SK-N-MC (cell line): ENCODE measurements at regions not wholly inside any gene's neighbourhood (a gene's known extent, or its start where the extent isn't known, plus 50 kb on each side); places are given as distances from the start of the nearest gene placed in this dataset.

ENCODE experiments used
- DNase-seq: peaks from one replicate; pipeline ENCODE4 v3.0.0-alpha.2; 2011; ENCODE audit warnings: low read depth, low spot score
- H3K27ac ChIP-seq: fragments of 200-600 bp; sonication (generic); 2 replicates; pipeline ENCODE4 v1.5.1; 2016; ENCODE audit warnings: mixed run types
- H3K36me3 ChIP-seq: fragments of 200-600 bp; sonication (generic); 2 replicates; pipeline ENCODE4 v1.6.1; 2017; ENCODE audit warnings: antibody characterized with exemption, low read length, mixed read lengths; ENCODE audit not compliant: insufficient read depth
- H3K4me3 ChIP-seq: fragments of 200-600 bp; sonication (generic); 2 replicates; pipeline ENCODE4 v1.5.1; 2016
- H3K9ac ChIP-seq: fragments of 200-600 bp; sonication (generic); 2 replicates; pipeline ENCODE4 v1.8.0; 2017; ENCODE audit warnings: mixed run types, mixed read lengths; ENCODE audit not compliant: insufficient read length
- H3K9me3 ChIP-seq: fragments of 200-600 bp; sonication (generic); 2 replicates; pipeline ENCODE4 v1.6.1; 2017; ENCODE audit warnings: low read depth, mild to moderate bottlenecking, antibody characterized with exemption, low read length, moderate library complexity, mixed read lengths
- EZH2 ChIP-seq: fragments of 200-600 bp; sonication (generic); IDR thresholded peaks from one replicate; pipeline ENCODE4 v1.6.1; 2017; ENCODE audit warnings: antibody characterized with exemption
- FOXP2 ChIP-seq: optimal IDR thresholded peaks from 2 replicates; pipeline ENCODE3; 2011; ENCODE audit warnings: mild to moderate bottlenecking, moderate library complexity; ENCODE audit not compliant: insufficient read depth; ENCODE audit errors: extremely low read length, control extremely low read depth
- POLR2AphosphoS5 ChIP-seq: IDR thresholded peaks from 2 replicates; pipeline ENCODE4 v1.6.1; 2012; ENCODE audit warnings: mild to moderate bottlenecking, low read depth, low read length, borderline replicate concordance

- Histone ChIP-seq H3K9ac (no peak overlapping the region), H3K9me3 (no peaks in the 10 kb centered on the region), H3K4me3 (no peak overlapping the region), H3K36me3 (no peaks in the 10 kb centered on the region), H3K27ac (no peak overlapping the region)
- TF ChIP-seq EZH2 (no peak), POLR2AphosphoS5 (no peak), FOXP2 (no peak)
- DNase-seq: no peak
Measured at GRCh38 chr4:187354740-187355139, 631.1 kb upstream of the FAT1 start.

DNA sequence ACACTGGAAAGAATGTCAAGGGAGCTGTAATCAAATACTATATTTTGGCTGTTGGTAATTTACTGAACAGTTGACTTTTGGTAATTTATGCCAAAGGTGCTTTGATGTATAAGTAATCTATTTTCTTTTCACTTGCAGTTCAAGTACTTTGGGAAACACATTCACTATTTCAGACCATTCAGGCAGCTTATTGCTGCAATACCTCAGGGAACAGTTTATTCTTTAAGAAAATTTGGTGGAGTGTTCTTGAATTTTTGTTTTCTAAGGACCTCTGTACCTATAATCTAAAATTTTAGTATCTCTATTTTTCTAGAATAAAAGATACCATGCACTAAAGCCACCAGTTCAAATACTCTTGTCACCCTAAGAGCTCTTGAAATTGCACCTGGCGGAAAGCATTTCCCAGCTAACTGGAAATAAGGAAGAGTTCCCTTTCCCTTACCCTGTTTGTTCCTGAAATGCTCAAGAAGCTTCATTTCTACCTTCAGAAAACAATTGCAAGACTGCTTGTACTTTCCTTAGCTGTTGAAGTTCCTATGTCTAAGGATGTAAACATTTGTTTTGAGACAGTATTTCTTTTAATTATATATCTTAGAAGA is 633.5 kb upstream of the FAT1 start:
- no peak for DNase-seq
- H3K9ac ChIP-seq: no peak overlapping the region
- no peak overlapping the region for H3K27ac ChIP-seq
- TF ChIP-seq EZH2 (no peak), POLR2AphosphoS5 (no peak), FOXP2 (no peak)
- H3K36me3 ChIP-seq: no peaks in the 10 kb centered on the region
- H3K9me3 ChIP-seq: no peaks in the 10 kb centered on the region
- H3K4me3 ChIP-seq: no peak overlapping the region

DNA sequence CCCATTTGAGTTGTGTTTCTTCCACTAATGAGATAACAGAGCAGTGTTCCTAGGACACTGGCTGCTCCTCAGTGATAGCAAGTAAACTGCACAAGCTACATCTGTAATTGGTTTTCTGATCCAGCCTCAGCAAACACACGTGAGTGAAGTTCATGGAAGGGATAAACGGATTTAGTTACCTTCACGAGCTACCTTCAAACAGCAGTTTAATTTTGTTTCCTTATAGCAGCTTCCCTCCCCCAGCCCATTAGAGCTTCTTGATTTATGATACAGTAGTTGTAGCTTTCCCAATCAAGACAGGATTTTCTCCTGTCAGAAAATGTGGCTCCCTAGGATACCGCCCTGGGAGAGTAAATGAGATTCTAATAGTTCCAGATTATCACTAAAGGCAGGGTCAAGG is 634.2 kb upstream of the FAT1 start:
- Histone ChIP-seq H3K27ac (no peak overlapping the region), H3K9me3 (no peaks in the 10 kb centered on the region), H3K4me3 (no peak overlapping the region), H3K9ac (no peak overlapping the region), H3K36me3 (no peaks in the 10 kb centered on the region)
- no peak for TF ChIP-seq FOXP2
- no peak for TF ChIP-seq POLR2AphosphoS5
- no peak for TF ChIP-seq EZH2
- no peak for DNase-seq

GRCh38 chr4:187362937-187363857 is 632.4 kb upstream of the ZFP42 start:
- DNase-seq: no peak
- no peak overlapping the region for H3K4me3 ChIP-seq
- no peaks in the 10 kb centered on the region for H3K36me3 ChIP-seq
- H3K27ac ChIP-seq: no peak overlapping the region
- H3K9ac ChIP-seq: no peak overlapping the region
- TF ChIP-seq EZH2 (no peak), POLR2AphosphoS5 (no peak), FOXP2 (no peak)
- no peaks in the 10 kb centered on the region for H3K9me3 ChIP-seq

GRCh38 chr4:187364401-187364800 is 631.2 kb upstream of the ZFP42 start:
- H3K4me3 ChIP-seq: no peak overlapping the region
- H3K9ac ChIP-seq: no peak overlapping the region
- H3K27ac ChIP-seq: no peak overlapping the region
- no peaks in the 10 kb centered on the region for H3K36me3 ChIP-seq
- no peak for DNase-seq
- no peak for TF ChIP-seq POLR2AphosphoS5
- no peaks in the 10 kb centered on the region for H3K9me3 ChIP-seq

DNA sequence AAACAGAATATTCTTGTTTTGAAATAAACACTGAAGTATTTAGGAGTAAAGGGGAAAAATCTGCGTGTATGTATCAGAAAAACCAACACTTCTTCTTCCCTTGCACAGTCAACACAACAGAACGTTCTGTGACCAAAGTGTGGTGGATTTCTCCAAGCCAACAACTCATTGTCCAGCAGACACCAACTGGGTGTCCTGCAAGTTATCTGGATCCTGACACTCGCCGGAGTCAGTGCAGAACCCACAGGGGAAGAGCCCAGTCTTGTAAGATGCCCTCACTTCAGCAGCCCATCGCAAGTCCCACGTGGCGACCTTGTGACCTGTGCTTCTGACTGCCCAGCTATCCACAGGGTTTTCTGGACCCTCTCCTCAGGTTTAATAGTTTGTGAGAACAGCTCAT is 630.7 kb upstream of the ZFP42 start:
- Histone ChIP-seq H3K36me3 (no peaks in the 10 kb centered on the region), H3K4me3 (no peak overlapping the region), H3K9me3 (no peaks in the 10 kb centered on the region), H3K27ac (no peak overlapping the region), H3K9ac (no peak overlapping the region)
- DNase-seq: no peak
- TF ChIP-seq POLR2AphosphoS5 (no peak), FOXP2 (no peak), EZH2 (no peak)

DNA sequence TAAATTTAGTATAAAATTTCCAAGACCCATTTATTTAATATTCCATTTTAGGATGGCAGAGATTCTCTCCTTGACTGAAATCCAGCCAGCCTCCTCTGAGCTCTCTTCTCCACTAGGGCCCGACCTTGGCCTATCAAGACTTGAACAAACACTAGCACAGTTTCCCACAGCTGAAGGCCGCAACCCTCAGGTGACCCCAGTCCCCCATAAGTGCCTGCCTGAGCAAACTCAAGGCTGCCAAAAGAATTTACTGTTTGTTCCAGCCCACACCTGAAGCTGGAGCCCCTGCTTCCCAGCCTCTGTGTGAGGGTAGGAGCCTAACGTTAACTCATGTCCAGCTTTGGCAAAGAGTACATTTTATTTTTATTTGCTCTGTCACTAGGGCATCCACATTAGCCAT is 629.0 kb upstream of the ZFP42 start:
- H3K9ac ChIP-seq: no peak overlapping the region
- TF ChIP-seq FOXP2 (no peak), POLR2AphosphoS5 (no peak), EZH2 (no peak)
- H3K27ac ChIP-seq: no peak overlapping the region
- DNase-seq: no peak
- no peaks in the 10 kb centered on the region for H3K36me3 ChIP-seq
- H3K4me3 ChIP-seq: no peak overlapping the region
- H3K9me3 ChIP-seq: no peaks in the 10 kb centered on the region

- Histone ChIP-seq H3K36me3 (no peaks in the 10 kb centered on the region), H3K4me3 (no peak overlapping the region), H3K9ac (no peak overlapping the region), H3K27ac (no peak overlapping the region), H3K9me3 (no peaks in the 10 kb centered on the region)
- no peak for TF ChIP-seq FOXP2
- no peak for TF ChIP-seq POLR2AphosphoS5
- TF ChIP-seq EZH2: no peak
- no peak for DNase-seq
Measured at GRCh38 chr4:187370918-187371317, 624.7 kb upstream of the ZFP42 start.

- TF ChIP-seq FOXP2 (no peak), POLR2AphosphoS5 (no peak), EZH2 (no peak)
- Histone ChIP-seq H3K9me3 (no peaks in the 10 kb centered on the region), H3K4me3 (no peak overlapping the region), H3K9ac (no peak overlapping the region), H3K27ac (no peak overlapping the region), H3K36me3 (no peaks in the 10 kb centered on the region)
- DNase-seq: no peak
Measured at GRCh38 chr4:187378441-187378840, 617.1 kb upstream of the ZFP42 start.
